ENCODE measurements at regions not wholly inside any gene's neighbourhood (a gene's known extent, or its start where the extent isn't known, plus 50 kb on each side); places are given as distances from the start of the nearest gene placed in this dataset.

- Histone ChIP-seq H4K20me1 (ENCODE audit: insufficient read depth, poor library complexity, severe bottlenecking) (no peaks in the 10 kb centered on the region), H3K4me3 (no peak overlapping the region), H3K36me3 (replicated peaks; ENCODE audit: insufficient read depth, low read depth) (no peaks in the 10 kb centered on the region), H3K9me3 (ENCODE audit: low read depth) (no peaks in the 10 kb centered on the region), H3K4me2 (no peak overlapping the region), H3K79me2 (no peaks in the 10 kb centered on the region), H2AFZ (no peak overlapping the region), H3K27me3 (no peaks in the 10 kb centered on the region), H3K9me2 (replicated peaks; ENCODE audit: insufficient read depth) (no peaks in the 10 kb centered on the region), H3K27ac (no peak overlapping the region), H3K4me1 (ENCODE audit: insufficient read depth) (no peaks in the 10 kb centered on the region)
- peak; percentile 74 for DNase-seq (ENCODE audit: low spot score)
- 42% methylated on average over 5 of the region's 5 CpGs for WGBS (ENCODE audit: low lambda C conversion rate, missing lambda C conversion rate)
- TF ChIP-seq CTCF (IDR thresholded peaks at IDR 0.05; ENCODE audit: poor library complexity) (peak; percentile 72), EZH2phosphoT487 (IDR thresholded peaks at IDR 0.05; ENCODE audit: low read depth, severe bottlenecking, unreplicated experiment) (no peak)
Measured at GRCh38 chr20:24160563-24161281, 172.1 kb upstream of the GGTLC1 start.

GRCh38 chr20:24158281-24158680, 169.7 kb upstream of the GGTLC1 start:
- Histone ChIP-seq H3K4me2 (no peak overlapping the region), H3K36me3 (replicated peaks; ENCODE audit: insufficient read depth, low read depth) (no peaks in the 10 kb centered on the region), H3K27ac (no peak overlapping the region), H3K9me3 (ENCODE audit: low read depth) (no peaks in the 10 kb centered on the region), H3K79me2 (no peaks in the 10 kb centered on the region), H3K4me1 (ENCODE audit: insufficient read depth) (no peaks in the 10 kb centered on the region), H3K4me3 (no peak overlapping the region), H3K27me3 (no peaks in the 10 kb centered on the region), H3K9me2 (replicated peaks; ENCODE audit: insufficient read depth) (no peaks in the 10 kb centered on the region), H2AFZ (no peak overlapping the region), H4K20me1 (ENCODE audit: insufficient read depth, poor library complexity, severe bottlenecking) (no peaks in the 10 kb centered on the region)
- DNase-seq (ENCODE audit: low spot score): no peak
- 77% methylated on average over 2 of the region's 2 CpGs for WGBS (ENCODE audit: low lambda C conversion rate, missing lambda C conversion rate)
- TF ChIP-seq EZH2 (IDR thresholded peaks at IDR 0.05; ENCODE audit: borderline replicate concordance) (no peak), EZH2phosphoT487 (IDR thresholded peaks at IDR 0.05; ENCODE audit: low read depth, severe bottlenecking, unreplicated experiment) (no peak), CTCF (IDR thresholded peaks at IDR 0.05; ENCODE audit: poor library complexity) (no peak)

GRCh38 chr20:24157213-24157612, 168.6 kb upstream of the GGTLC1 start:
- Histone ChIP-seq H3K36me3 (replicated peaks; ENCODE audit: insufficient read depth, low read depth) (no peaks in the 10 kb centered on the region), H3K27ac (no peak overlapping the region), H3K9me3 (ENCODE audit: low read depth) (no peaks in the 10 kb centered on the region), H3K4me1 (ENCODE audit: insufficient read depth) (no peaks in the 10 kb centered on the region), H3K9me2 (replicated peaks; ENCODE audit: insufficient read depth) (no peaks in the 10 kb centered on the region), H3K4me3 (no peak overlapping the region), H3K79me2 (no peaks in the 10 kb centered on the region), H4K20me1 (ENCODE audit: insufficient read depth, poor library complexity, severe bottlenecking) (no peaks in the 10 kb centered on the region), H3K27me3 (no peaks in the 10 kb centered on the region), H2AFZ (no peak overlapping the region), H3K4me2 (no peak overlapping the region)
- no peak for DNase-seq (ENCODE audit: low spot score)
- WGBS (ENCODE audit: low lambda C conversion rate, missing lambda C conversion rate): 94% methylated on average over 4 of the region's 4 CpGs
- no peak for TF ChIP-seq EZH2 (IDR thresholded peaks at IDR 0.05; ENCODE audit: borderline replicate concordance)
- no peak for TF ChIP-seq CTCF (IDR thresholded peaks at IDR 0.05; ENCODE audit: poor library complexity)
- TF ChIP-seq EZH2phosphoT487 (IDR thresholded peaks at IDR 0.05; ENCODE audit: low read depth, severe bottlenecking, unreplicated experiment): no peak

Measured in hepatocyte (in vitro differentiated cells).